Activated B cell treated with CpG ODN at 0.5 μM for 24 hours (primary cell): ENCODE measurements at regions not wholly inside any gene's neighbourhood (a gene's known extent, or its start where the extent isn't known, plus 50 kb on each side); places are given as distances from the start of the nearest gene placed in this dataset.

Experiments used
- ATAC-seq: fragments of 200-7000 bp; cut with Tn5 transposase; one replicate; pipeline ENCODE4 v1.10.0; 2021; ENCODE audit warnings: low read depth, mild to moderate bottlenecking, moderate library complexity
- CTCF ChIA-PET: fragments of 350-600 bp; sonication (Branson Sonifier 250); formaldehyde crosslinking; loops from one replicate; lab custom pipeline; 2021; ENCODE audit warnings: antibody characterized with exemption; lab: Charles Lee
- POLR2A ChIA-PET: fragments of 350-600 bp; sonication (Branson Sonifier 250); formaldehyde crosslinking; loops from one replicate; lab custom pipeline; 2021; ENCODE audit warnings: antibody characterized with exemption; lab: Charles Lee
- DNase-seq: peaks from one replicate; pipeline ENCODE4 v3.0.0; 2022
- H3K27ac Mint-ChIP-seq: one replicate; pipeline ENCODE4 v1.8.0; 2020; ENCODE audit warnings: mixed read lengths
- H3K27me3 Mint-ChIP-seq: one replicate; pipeline ENCODE4 v1.8.0; 2021; ENCODE audit warnings: mixed read lengths
- H3K36me3 Mint-ChIP-seq: one replicate; pipeline ENCODE4 v1.8.0; 2021; ENCODE audit warnings: low read depth, mixed read lengths
- H3K4me1 Mint-ChIP-seq: one replicate; pipeline ENCODE4 v1.8.0; 2021; ENCODE audit warnings: mixed read lengths
- H3K4me3 Mint-ChIP-seq: one replicate; pipeline ENCODE4 v1.8.0; 2020; ENCODE audit warnings: mild to moderate bottlenecking, mixed read lengths
- H3K9me3 Mint-ChIP-seq: one replicate; pipeline ENCODE4 v1.8.0; 2020; ENCODE audit warnings: mixed read lengths
- CTCF ChIP-seq: fragments of 200-600 bp; IDR thresholded peaks from one replicate; pipeline ENCODE4 v1.8.0; 2022; ENCODE audit warnings: antibody characterized with exemption, mild to moderate bottlenecking
- intact Hi-C: fragments of 100-400 bp; cut with micrococcal nuclease; formaldehyde crosslinking; loops from one replicate; pipeline ENCODE4 v1.15.1; 2024

- POLR2A ChIA-PET, result no interaction called here
- DNase-seq, result no peak
- Mint-ChIP-seq H3K4me1 (no peaks in the 10 kb centered on the region), H3K27me3 (no peaks in the 10 kb centered on the region), H3K9me3 (peaks cover 5% of the 10 kb centered on the region), H3K36me3 (no peaks in the 10 kb centered on the region), H3K4me3 (no peak overlapping the region), H3K27ac (no peak overlapping the region)
- intact Hi-C loops, result no loop called here
- no peak for TF ChIP-seq CTCF
- ATAC-seq, result no peak
- CTCF ChIA-PET, result no interaction called here
Measured at GRCh38 chr18:41237317-41237716, 717.7 kb upstream of the PIK3C3 start.

- no peak for TF ChIP-seq CTCF
- H3K36me3 Mint-ChIP-seq, result no peaks in the 10 kb centered on the region
- ChIA-PET CTCF (no interaction called here), POLR2A (no interaction called here)
- intact Hi-C loops, result no loop called here
- H3K4me3 Mint-ChIP-seq, result no peak overlapping the region
- H3K9me3 Mint-ChIP-seq, result peaks cover 2% of the 10 kb centered on the region
- no peaks in the 10 kb centered on the region for H3K4me1 Mint-ChIP-seq
- no peaks in the 10 kb centered on the region for H3K27me3 Mint-ChIP-seq
- no peak for DNase-seq
- H3K27ac Mint-ChIP-seq, result no peak overlapping the region
- ATAC-seq, result no peak
Measured at GRCh38 chr18:41231681-41232080, 723.4 kb upstream of the PIK3C3 start.

- Mint-ChIP-seq H3K4me3 (no peak overlapping the region), H3K9me3 (peaks cover 2% of the 10 kb centered on the region), H3K27ac (no peak overlapping the region), H3K36me3 (no peaks in the 10 kb centered on the region), H3K27me3 (no peaks in the 10 kb centered on the region), H3K4me1 (no peaks in the 10 kb centered on the region)
- TF ChIP-seq CTCF, result no peak
- ATAC-seq (no peak), DNase-seq (no peak)
- CTCF ChIA-PET, result no interaction called here
- intact Hi-C loops, result no loop called here
- POLR2A ChIA-PET, result no interaction called here
Measured at GRCh38 chr18:41227993-41228392, 727.0 kb upstream of the PIK3C3 start.

- CTCF ChIA-PET, result no interaction called here
Measured at GRCh38 chr18:41226911-41227310, 728.1 kb upstream of the PIK3C3 start.

GRCh38 chr18:41226186-41226585 lies 728.8 kb upstream of the PIK3C3 start:
- TF ChIP-seq CTCF, result no peak
- intact Hi-C loops, result no loop called here
- Mint-ChIP-seq H3K27me3 (no peaks in the 10 kb centered on the region), H3K27ac (no peak overlapping the region), H3K9me3 (peaks cover 2% of the 10 kb centered on the region), H3K36me3 (no peaks in the 10 kb centered on the region), H3K4me3 (no peak overlapping the region), H3K4me1 (no peaks in the 10 kb centered on the region)
- ATAC-seq, result no peak
- CTCF ChIA-PET, result no interaction called here
- DNase-seq, result no peak
- POLR2A ChIA-PET, result interaction anchor here (0.7 kb wide), 1 partner anchor 541 kb away, joined by 3 read pairs; no protein-coding TSS in a partner anchor

More at GRCh38 chr18:41226911-41227310, 728.1 kb upstream of the PIK3C3 start:
- peaks cover 2% of the 10 kb centered on the region for H3K9me3 Mint-ChIP-seq
- POLR2A ChIA-PET, result interaction anchor here (0.7 kb wide), 1 partner anchor 540 kb away, joined by 3 read pairs; no protein-coding TSS in a partner anchor
- no peak overlapping the region for H3K27ac Mint-ChIP-seq
- no peak overlapping the region for H3K4me3 Mint-ChIP-seq
- no peaks in the 10 kb centered on the region for H3K27me3 Mint-ChIP-seq
- intact Hi-C loops, result no loop called here
- no peaks in the 10 kb centered on the region for H3K36me3 Mint-ChIP-seq
- ATAC-seq, result no peak
- DNase-seq, result no peak
- H3K4me1 Mint-ChIP-seq, result no peaks in the 10 kb centered on the region
- TF ChIP-seq CTCF, result no peak
